WTC11 (cell line): ENCODE measurements at regions not wholly inside any gene's neighbourhood (a gene's known extent, or its start where the extent isn't known, plus 50 kb on each side); places are given as distances from the start of the nearest gene placed in this dataset.

ENCODE experiments used
- ATF3 ChIP-seq: sonication (generic); formaldehyde crosslinking; conservative IDR thresholded peaks from 2 replicates; pipeline ENCODE4 v1.8.1; 2022; ENCODE audit warnings: mild to moderate bottlenecking, missing genetic modification reagents
- CBFB ChIP-seq: sonication (generic); formaldehyde crosslinking; IDR thresholded peaks from 2 replicates; pipeline ENCODE4 v1.8.1; 2022; ENCODE audit warnings: mild to moderate bottlenecking, low read depth, missing genetic modification reagents
- CTCF ChIP-seq: fragments of 200-600 bp; IDR thresholded peaks from 2 replicates; pipeline ENCODE4 v1.8.0; 2022; ENCODE audit warnings: antibody characterized with exemption
- FOXP1 ChIP-seq: sonication (generic); formaldehyde crosslinking; IDR thresholded peaks from 2 replicates; pipeline ENCODE4 v1.8.0; 2022; ENCODE audit warnings: missing genetic modification reagents, mild to moderate bottlenecking, moderate library complexity, borderline replicate concordance
- KAT7 ChIP-seq: sonication (generic); formaldehyde crosslinking; IDR thresholded peaks from 2 replicates; pipeline ENCODE4 v1.8.1; 2023; ENCODE audit warnings: missing genetic modification reagents, mild to moderate bottlenecking, borderline replicate concordance
- NFATC4 ChIP-seq: fragments of 250-450 bp; sonication (Bioruptor Pico); IDR thresholded peaks from 2 replicates; pipeline ENCODE4 v1.9.0; 2021; ENCODE audit warnings: mild to moderate bottlenecking
- NR2C2 ChIP-seq: sonication (generic); formaldehyde crosslinking; IDR thresholded peaks from 2 replicates; pipeline ENCODE4 v1.8.0; 2022; ENCODE audit warnings: mild to moderate bottlenecking, missing genetic modification reagents
- PREB ChIP-seq: sonication (generic); formaldehyde crosslinking; IDR thresholded peaks from 2 replicates; pipeline ENCODE4 v1.8.1; 2022; ENCODE audit warnings: mild to moderate bottlenecking, missing genetic modification reagents, moderate library complexity, borderline replicate concordance
- SP1 ChIP-seq: sonication (generic); formaldehyde crosslinking; conservative IDR thresholded peaks from 2 replicates; pipeline ENCODE4 v1.8.1; 2022; ENCODE audit warnings: missing genetic modification reagents
- USF2 ChIP-seq: sonication (generic); formaldehyde crosslinking; IDR thresholded peaks from 2 replicates; pipeline ENCODE4 v1.8.1; 2023; ENCODE audit warnings: mild to moderate bottlenecking, missing genetic modification reagents, moderate library complexity
- ZBTB21 ChIP-seq: sonication (generic); formaldehyde crosslinking; IDR thresholded peaks from 2 replicates; pipeline ENCODE4 v1.8.1; 2023; ENCODE audit warnings: mild to moderate bottlenecking, missing genetic modification reagents, borderline replicate concordance
- ZSCAN18 ChIP-seq: fragments of 250-450 bp; sonication (Bioruptor Pico); IDR thresholded peaks from 2 replicates; pipeline ENCODE4 v2.1.2; 2022; ENCODE audit warnings: mild to moderate bottlenecking, moderate library complexity

- TF ChIP-seq SP1 = no peak
- no peak for TF ChIP-seq ZBTB21
- no peak for TF ChIP-seq KAT7 (CRISPR knock-in tag)
- no peak for TF ChIP-seq ATF3
- TF ChIP-seq CTCF = no peak
- TF ChIP-seq PREB (CRISPR knock-in tag) = no peak
- TF ChIP-seq USF2 (CRISPR knock-in tag) = no peak
- no peak for TF ChIP-seq NFATC4
- no peak for TF ChIP-seq CBFB (CRISPR knock-in tag)
- TF ChIP-seq ZSCAN18 = no peak
- TF ChIP-seq FOXP1 (CRISPR knock-in tag) = no peak
- no peak for TF ChIP-seq NR2C2 (CRISPR knock-in tag)
Measured at GRCh38 chr13:106098778-106099177, 436.7 kb downstream of the EFNB2 start.
